HepG2 (cell line): ENCODE measurements at regions not wholly inside any gene's neighbourhood (a gene's known extent, or its start where the extent isn't known, plus 50 kb on each side); places are given as distances from the start of the nearest gene placed in this dataset.

ENCODE experiments used
- FOXP4 ChIP-seq: sonication (generic); formaldehyde crosslinking; IDR thresholded peaks from 2 replicates; pipeline ENCODE4 v1.4.0; 2020; ENCODE audit warnings: missing genetic modification reagents
- GATA4 ChIP-seq: sonication (generic); IDR thresholded peaks from 2 replicates; pipeline ENCODE4 v1.6.1; 2016; ENCODE audit warnings: antibody characterized with exemption, low read depth, borderline replicate concordance
- HNRNPK ChIP-seq: fragments of 200-400 bp; formaldehyde crosslinking; IDR thresholded peaks from 2 replicates; pipeline ENCODE4 v1.6.1; 2018; ENCODE audit warnings: low read length, low read depth, moderate library complexity, mild to moderate bottlenecking; ENCODE audit not compliant: poor library complexity, severe bottlenecking
- KLF9 ChIP-seq: IDR thresholded peaks from 2 replicates; pipeline ENCODE4 v1.6.1; 2016; ENCODE audit warnings: low read depth
- SUZ12 ChIP-seq: fragments of 150-350 bp; IDR thresholded peaks from 2 replicates; pipeline ENCODE4 v1.6.1; 2014; ENCODE audit warnings: low read depth, low read length
- TFDP1 ChIP-seq: IDR thresholded peaks from 2 replicates; pipeline ENCODE4 v1.6.1; 2016; ENCODE audit warnings: missing compliant biosample characterization, missing genetic modification reagents, borderline replicate concordance
- ZNF607 ChIP-seq: sonication (generic); formaldehyde crosslinking; IDR thresholded peaks from 2 replicates; pipeline ENCODE4 v1.5.1; 2020; ENCODE audit warnings: missing genetic modification reagents, mild to moderate bottlenecking, borderline replicate concordance
- ZNF704 ChIP-seq: sonication (generic); formaldehyde crosslinking; IDR thresholded peaks from 2 replicates; pipeline ENCODE4 v1.8.1; 2023; ENCODE audit warnings: mild to moderate bottlenecking, inconsistent platforms, moderate library complexity, missing genetic modification reagents, borderline replicate concordance

GRCh38 chr13:50123862-50124535 lies 108.8 kb downstream of the KCNRG start (continued):
- peak; percentile 16; the same call in 1 of the 2 replicates for TF ChIP-seq ZNF704 (CRISPR knock-in tag)
- TF ChIP-seq ZNF607 (CRISPR knock-in tag): peak; percentile 67
- no peak; the same call in 1 of the 2 replicates for TF ChIP-seq GATA4
- TF ChIP-seq FOXP4 (CRISPR knock-in tag): peak; percentile 63; the same call in 1 of the 2 replicates
- TF ChIP-seq KLF9: no peak
- TF ChIP-seq HNRNPK: no peak
- peak; percentile 80 for TF ChIP-seq TFDP1 (CRISPR knock-in tag)
- TF ChIP-seq SUZ12: no peak
